22Rv1 (cell line): ENCODE measurements at regions not wholly inside any gene's neighbourhood (a gene's known extent, or its start where the extent isn't known, plus 50 kb on each side); places are given as distances from the start of the nearest gene placed in this dataset.

Experiments used
- H3K27ac ChIP-seq: fragments of 450-650 bp; 2 replicates; pipeline ENCODE4 v1.5.1; 2017
- ZFX ChIP-seq: fragments of 450-650 bp; IDR thresholded peaks from 2 replicates; pipeline ENCODE4 v1.6.1; 2017; ENCODE audit warnings: antibody characterized with exemption, borderline replicate concordance
- TF ChIP-seq, protein P1 (sequence below): fragments of 450-650 bp; IDR thresholded peaks from 2 replicates; pipeline ENCODE4 v1.5.1; 2017; ENCODE audit warnings: mild to moderate bottlenecking

GRCh38 chr7:25964483-25964991 is 187.5 kb upstream of the NFE2L3 start:
- TF ChIP-seq, protein P1, sequence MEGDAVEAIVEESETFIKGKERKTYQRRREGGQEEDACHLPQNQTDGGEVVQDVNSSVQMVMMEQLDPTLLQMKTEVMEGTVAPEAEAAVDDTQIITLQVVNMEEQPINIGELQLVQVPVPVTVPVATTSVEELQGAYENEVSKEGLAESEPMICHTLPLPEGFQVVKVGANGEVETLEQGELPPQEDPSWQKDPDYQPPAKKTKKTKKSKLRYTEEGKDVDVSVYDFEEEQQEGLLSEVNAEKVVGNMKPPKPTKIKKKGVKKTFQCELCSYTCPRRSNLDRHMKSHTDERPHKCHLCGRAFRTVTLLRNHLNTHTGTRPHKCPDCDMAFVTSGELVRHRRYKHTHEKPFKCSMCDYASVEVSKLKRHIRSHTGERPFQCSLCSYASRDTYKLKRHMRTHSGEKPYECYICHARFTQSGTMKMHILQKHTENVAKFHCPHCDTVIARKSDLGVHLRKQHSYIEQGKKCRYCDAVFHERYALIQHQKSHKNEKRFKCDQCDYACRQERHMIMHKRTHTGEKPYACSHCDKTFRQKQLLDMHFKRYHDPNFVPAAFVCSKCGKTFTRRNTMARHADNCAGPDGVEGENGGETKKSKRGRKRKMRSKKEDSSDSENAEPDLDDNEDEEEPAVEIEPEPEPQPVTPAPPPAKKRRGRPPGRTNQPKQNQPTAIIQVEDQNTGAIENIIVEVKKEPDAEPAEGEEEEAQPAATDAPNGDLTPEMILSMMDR, result no peak
- TF ChIP-seq ZFX, result no peak

DNA sequence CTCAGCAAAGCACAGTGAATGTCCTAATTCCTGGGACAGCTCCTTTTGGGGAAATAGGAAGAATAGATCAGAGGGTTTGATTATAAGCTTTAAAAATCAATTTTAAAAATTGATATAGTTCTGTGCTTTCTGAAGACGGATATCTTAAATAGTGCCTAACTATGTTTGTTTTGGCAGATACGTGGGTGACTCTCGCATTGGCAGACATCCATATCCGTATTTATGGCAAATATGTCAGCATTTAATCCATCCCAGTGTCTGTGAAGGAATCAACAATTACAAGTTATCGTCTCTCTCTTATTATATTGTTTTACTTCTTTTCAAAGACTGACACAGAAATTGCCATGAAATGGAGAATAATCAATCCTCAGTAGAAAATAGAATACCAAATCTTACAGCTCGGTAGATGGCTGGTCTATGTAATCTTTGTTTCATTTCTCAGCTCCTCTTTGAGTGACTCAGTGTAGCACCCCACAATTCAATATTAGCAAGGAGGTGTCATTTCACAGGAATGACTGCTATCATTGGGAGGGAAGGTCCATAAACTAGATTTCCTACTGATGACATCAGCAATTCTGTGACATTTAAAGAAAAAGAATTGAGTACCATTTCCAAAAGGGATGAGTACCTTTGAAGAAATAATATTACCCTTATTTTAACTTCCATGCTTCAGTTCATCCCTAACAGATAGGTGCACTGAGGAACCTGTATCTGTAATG is 186.4 kb upstream of the NFE2L3 start:
- TF ChIP-seq ZFX, result no peak
- TF ChIP-seq, protein P1, result no peak
- H3K27ac ChIP-seq, result peak overlapping the region; percentile 59

More at GRCh38 chr7:25964483-25964991, 187.5 kb upstream of the NFE2L3 start:
- H3K27ac ChIP-seq, result peak overlapping the region; percentile 59

GRCh38 chr7:25966469-25966868 is 185.5 kb upstream of the NFE2L3 start:
- no peak overlapping the region for H3K27ac ChIP-seq
- no peak for TF ChIP-seq ZFX
- TF ChIP-seq, protein P1, result no peak

- no peak overlapping the region for H3K27ac ChIP-seq
- TF ChIP-seq, protein P1, result no peak
- TF ChIP-seq ZFX, result no peak
Observed at GRCh38 chr7:25967278-25968204, 184.5 kb upstream of the NFE2L3 start.

DNA sequence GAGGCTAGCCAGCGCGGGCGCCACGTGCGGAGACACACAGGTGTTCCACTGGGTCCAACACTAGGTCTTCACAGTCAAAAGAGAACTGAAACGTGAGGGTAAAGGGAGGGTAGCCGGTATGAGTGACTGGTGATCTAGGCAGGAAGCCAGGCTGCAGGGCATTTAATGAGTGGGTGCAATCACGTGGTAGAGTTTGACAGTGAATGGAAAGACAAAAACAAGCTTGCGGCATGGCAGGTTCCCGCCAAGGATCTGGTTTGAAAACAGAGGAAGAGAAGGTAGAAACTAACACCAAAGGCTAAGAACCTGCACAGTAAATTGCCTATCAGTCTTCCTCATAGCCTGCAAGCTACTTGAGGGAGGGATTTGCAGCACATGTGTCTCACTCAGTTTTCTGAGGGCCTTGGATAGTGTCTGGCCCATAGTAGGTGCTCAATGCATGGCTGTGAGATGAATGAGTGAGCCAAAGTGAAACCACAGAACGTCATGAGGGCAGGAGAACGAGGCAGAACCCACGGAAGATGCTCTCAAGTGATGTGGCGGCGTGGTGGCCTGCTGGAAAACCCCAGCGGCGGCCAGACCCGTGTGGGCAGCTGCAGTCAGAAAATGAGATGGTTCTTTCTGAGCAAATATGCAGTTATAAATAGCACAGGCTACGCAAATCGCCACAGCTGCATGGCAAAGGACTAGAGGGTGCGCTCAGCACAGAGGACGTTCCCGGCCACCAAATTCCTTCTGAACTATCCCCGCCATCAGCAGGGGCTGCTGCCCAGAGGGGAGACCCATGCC is 183.6 kb upstream of the NFE2L3 start:
- H3K27ac ChIP-seq, result no peak overlapping the region
- no peak for TF ChIP-seq ZFX
- TF ChIP-seq, protein P1, result no peak

- no peak overlapping the region for H3K27ac ChIP-seq
- TF ChIP-seq, protein P1, result no peak
- TF ChIP-seq ZFX, result no peak
Observed at GRCh38 chr7:25970356-25970755, 181.6 kb upstream of the NFE2L3 start.
